Kidney (tissue), 13 donors: ENCODE measurements at regions not wholly inside any gene's neighbourhood (a gene's known extent, or its start where the extent isn't known, plus 50 kb on each side); places are given as distances from the start of the nearest gene placed in this dataset.

Experiments used
- DNase-seq, 5 donors: peaks; one replicate each; pipeline ENCODE4 v3.0.0-alpha.2; 2013 to 2020
- FAIRE-seq: peaks from 2 replicates; lab custom pipeline; 2012; peaks lifted over from hg19 to GRCh38; lab: Jason Lieb, UNC
- H3K27ac ChIP-seq, 2 donors: one replicate each; pipeline ENCODE4 v1.7.0; 2013; ENCODE audit warnings: low read depth in 2 of 2, low read length in 2 of 2, inconsistent platforms in 1 of 2
- H3K27me3 ChIP-seq: one replicate; pipeline ENCODE4 v1.7.1; 2013; ENCODE audit warnings: low read length, inconsistent platforms; ENCODE audit not compliant: control insufficient read depth, insufficient read depth
- H3K36me3 ChIP-seq, 3 donors: one replicate each; pipeline versions ENCODE4 v1.7.0 to v1.7.1; 2013; ENCODE audit warnings: low read length in 3 of 3, control low read depth in 1 of 3, inconsistent platforms in 1 of 3; ENCODE audit not compliant: insufficient read depth in 3 of 3, control insufficient read depth in 2 of 3
- H3K4me1 ChIP-seq, 3 donors: one replicate each; pipeline versions ENCODE4 v1.7.0 to v1.7.1; 2013; ENCODE audit warnings: low read length in 3 of 3, inconsistent platforms in 1 of 3, low read depth in 1 of 3; ENCODE audit not compliant: control insufficient read depth in 2 of 3, insufficient read depth in 2 of 3
- H3K4me3 ChIP-seq, 3 donors: one replicate each; pipeline versions ENCODE4 v1.7.0 to v1.8.1; 2013; ENCODE audit warnings: low read length in 3 of 3, control low read depth in 1 of 3, inconsistent platforms in 1 of 3
- H3K9ac ChIP-seq, 3 donors: one replicate each; pipeline versions ENCODE4 v1.7.0 to v1.7.1; 2013; ENCODE audit warnings: low read length in 3 of 3, control low read depth in 1 of 3, inconsistent platforms in 1 of 3
- H3K9me3 ChIP-seq, 3 donors: one replicate each; pipeline versions ENCODE4 v1.7.0 to v1.7.1; 2013; ENCODE audit warnings: low read length in 3 of 3, control low read depth in 1 of 3, inconsistent platforms in 1 of 3; ENCODE audit not compliant: control insufficient read depth in 2 of 3, insufficient read depth in 1 of 3
- CTCF ChIP-seq: IDR thresholded peaks from 3 replicates; pipeline ENCODE4 v1.5.1; 2012; ENCODE audit warnings: mild to moderate bottlenecking, moderate library complexity, borderline replicate concordance; ENCODE audit not compliant: insufficient read depth; ENCODE audit errors: extremely low read depth
- intact Hi-C: fragments of 100-400 bp; cut with DNase I; formaldehyde crosslinking; loops from one replicate; pipeline ENCODE4 v1.11.1; 2022
- donor health status: control.
- donor health status: control.
- donor health status: control.
- donor health status: control.
- donor health status: control.
- donor health status: DM: yes; HTN: yes; CAD: no.
- donor health status: Normal renal cell carcinoma (clear cell type).

- no peaks in the 10 kb centered on the region for H3K4me1 ChIP-seq
- H3K9ac ChIP-seq: no peak overlapping the region
- TF ChIP-seq CTCF: no peak
- no peak overlapping the region for H3K4me3 ChIP-seq
- DNase-seq (no peak), FAIRE-seq (no peak)
- no peak overlapping the region for H3K27ac ChIP-seq
- H3K9me3 ChIP-seq: no peaks in the 10 kb centered on the region
- intact Hi-C loops: no loop called here
- H3K36me3 ChIP-seq: no peaks in the 10 kb centered on the region
- no peaks in the 10 kb centered on the region for H3K27me3 ChIP-seq
Observed at GRCh38 chr6:145336119-145336518, 399.2 kb downstream of the EPM2A start.

GRCh38 chr6:145339089-145339488 is 396.2 kb downstream of the EPM2A start:
- Histone ChIP-seq H3K27ac (no peak overlapping the region), H3K27me3 (no peaks in the 10 kb centered on the region), H3K9me3 (no peaks in the 10 kb centered on the region), H3K4me3 (no peak overlapping the region), H3K4me1 (no peaks in the 10 kb centered on the region), H3K9ac (no peak overlapping the region), H3K36me3 (no peaks in the 10 kb centered on the region)
- DNase-seq (no peak), FAIRE-seq (no peak)
- intact Hi-C loops: no loop called here
- TF ChIP-seq CTCF: no peak

GRCh38 chr6:145340256-145340655 is 395.1 kb downstream of the EPM2A start:
- Histone ChIP-seq H3K4me1 (no peaks in the 10 kb centered on the region), H3K4me3 (no peak overlapping the region), H3K9ac (no peak overlapping the region), H3K27me3 (no peaks in the 10 kb centered on the region), H3K9me3 (no peaks in the 10 kb centered on the region), H3K36me3 (no peaks in the 10 kb centered on the region), H3K27ac (no peak overlapping the region)
- no peak for FAIRE-seq
- DNase-seq: no peak
- TF ChIP-seq CTCF: no peak
- intact Hi-C loops: no loop called here

- TF ChIP-seq CTCF: no peak
- intact Hi-C loops: no loop called here
- Histone ChIP-seq H3K4me3 (no peak overlapping the region), H3K36me3 (no peaks in the 10 kb centered on the region), H3K27ac (no peak overlapping the region), H3K4me1 (no peaks in the 10 kb centered on the region), H3K9me3 (no peaks in the 10 kb centered on the region), H3K9ac (no peak overlapping the region), H3K27me3 (no peaks in the 10 kb centered on the region)
- no peak for FAIRE-seq
- DNase-seq: no peak
Observed at GRCh38 chr6:145345094-145345493, 390.2 kb downstream of the EPM2A start.
